ENCODE measurements at regions not wholly inside any gene's neighbourhood (a gene's known extent, or its start where the extent isn't known, plus 50 kb on each side); places are given as distances from the start of the nearest gene placed in this dataset.

DNA sequence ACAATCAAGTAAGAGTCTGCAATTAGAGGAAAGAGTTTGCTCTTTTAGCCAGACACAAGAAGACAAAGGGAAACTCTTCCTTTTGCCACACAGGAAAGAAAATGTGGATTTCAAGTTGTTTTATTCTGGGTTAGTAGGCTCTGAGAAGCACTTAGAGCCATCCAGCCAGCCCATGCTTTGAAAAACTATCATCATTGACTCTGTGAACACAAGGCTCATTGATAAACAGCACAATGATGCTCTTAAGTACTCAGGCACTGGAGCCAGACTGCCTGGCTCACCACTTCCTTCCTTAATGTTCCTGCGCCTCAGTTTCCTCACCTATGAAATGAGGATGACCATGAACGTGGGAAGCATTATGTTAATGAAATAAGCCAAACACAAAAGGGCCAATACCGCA, 150.2 kb upstream of the EEA1 start:
- Histone ChIP-seq H2BK20ac (ENCODE audit: low read length) (peak overlapping the region; percentile 74; the same call in 1 of the 2 replicates), H3K36me3 (ENCODE audit: control insufficient read depth in 2 of 4, insufficient read depth in 4 of 4, low read length in 3 of 4) (no peaks in the 10 kb centered on the region), H3K27me3 (replicated peaks in 1 of 4; ENCODE audit: control insufficient read depth in 3 of 4, extremely low read depth in 1 of 4, insufficient read depth in 3 of 4, low read length in 3 of 4) (no peaks in the 10 kb centered on the region; a peak in 1 of 7 replicates), H4K20me1 (replicated peaks in 1 of 2; ENCODE audit: control insufficient read depth in 1 of 2, insufficient read depth in 2 of 2, low read length in 2 of 2) (no peaks in the 10 kb centered on the region), H3K23me2 (ENCODE audit: low read depth, low read length) (no peaks in the 10 kb centered on the region; the same call in 1 of the 2 replicates), H3K4me3 (ENCODE audit: extremely low read depth in 1 of 4, insufficient read depth in 2 of 4, low read depth in 3 of 4, low read length in 4 of 4) (no peak overlapping the region), H2BK15ac (ENCODE audit: low read length) (no peak overlapping the region; the same call in 1 of the 2 replicates), H3K9me3 (ENCODE audit: insufficient read depth in 2 of 2, low read depth in 1 of 2, low read length in 1 of 2) (0 out of 4 replicates have a peak, but pooled peaks cover 0 to 4% of the 10 kb centered on the region in 2 experiments), H3K18ac (ENCODE audit: extremely low read depth, low read length) (peak overlapping the region; percentile 10; the same call in 1 of the 2 replicates), H4K91ac (replicated peaks; ENCODE audit: insufficient read length, low read length) (peak overlapping the region; percentile 58), H3K14ac (ENCODE audit: insufficient read length) (no peak overlapping the region), H3K4me2 (ENCODE audit: insufficient read depth in 1 of 2, low read depth in 2 of 2, low read length in 2 of 2) (no peak overlapping the region), H2AFZ (ENCODE audit: low read length) (no peak overlapping the region), H3K79me2 (ENCODE audit: control insufficient read depth in 1 of 2, insufficient read depth in 2 of 2, low read length in 2 of 2) (no peaks in the 10 kb centered on the region), H3K27ac (ENCODE audit: low read depth, low read length) (no peak overlapping the region), H3K4ac (replicated peaks; ENCODE audit: insufficient read length, low read depth, low read length) (peak overlapping the region; percentile 55), H3K79me1 (ENCODE audit: low read depth, low read length) (no peaks in the 10 kb centered on the region), H2BK120ac (replicated peaks; ENCODE audit: low read depth, low read length) (peak overlapping the region; percentile 38), H4K5ac (ENCODE audit: insufficient read length, low read depth, low read length) (no peak overlapping the region), H2BK5ac (ENCODE audit: low read depth, low read length) (peak overlapping the region; percentile 62; the same call in 1 of the 2 replicates), H3K4me1 (replicated peaks in 1 of 4; ENCODE audit: control insufficient read depth in 3 of 4, insufficient read depth in 4 of 4, low read length in 3 of 4) (peaks cover 3 to 16% (median 12%) of the 10 kb centered on the region in 4 experiments; a peak in 6 of 7 replicates), H4K8ac (ENCODE audit: extremely low read depth, insufficient read depth, low read length) (no peak overlapping the region), H2BK12ac (ENCODE audit: low read depth, low read length) (peak overlapping the region; percentile 91; the same call in 1 of the 2 replicates), H3K9ac (replicated peaks in 1 of 4; ENCODE audit: extremely low read depth in 1 of 4, low read depth in 3 of 4, low read length in 3 of 4) (no peak overlapping the region), H3K56ac (replicated peaks; ENCODE audit: insufficient read length, low read depth, low read length) (no peak overlapping the region), H3K23ac (ENCODE audit: insufficient read length) (no peak overlapping the region), H2AK5ac (ENCODE audit: low read depth, low read length) (no peak overlapping the region)
- ChIA-PET CTCF (ENCODE audit: partially characterized antibody) (no interaction called here), POLR2A (ENCODE audit: partially characterized antibody) (no interaction called here)
- 96% methylated on average over 3 of the region's 3 CpGs; no CpG with 5 or more reads in 1 of the 2 experiments for WGBS, 2 experiments (ENCODE audit: extremely low coverage in 1 of 2, insufficient coverage in 1 of 2, insufficient read length in 1 of 2, insufficient replicate concordance in 2 of 2, low coverage in 1 of 2, low lambda C conversion rate in 2 of 2, missing lambda C conversion rate in 1 of 2)
- no peak for FAIRE-seq
- TF ChIP-seq JUND (IDR thresholded peaks at IDR 0.05; ENCODE audit: low read length) (no peak), ZNF274 (IDR thresholded peaks at IDR 0.05; ENCODE audit: borderline replicate concordance, extremely low read depth, low read length) (no peak), EZH2 (IDR thresholded peaks at IDR 0.05; ENCODE audit: low read depth, low read length, severe bottlenecking) (no peak), FOSL1 (IDR thresholded peaks at IDR 0.05; ENCODE audit: insufficient read depth, low read depth, low read length) (no peak)
- TF ChIP-seq, protein P1, sequence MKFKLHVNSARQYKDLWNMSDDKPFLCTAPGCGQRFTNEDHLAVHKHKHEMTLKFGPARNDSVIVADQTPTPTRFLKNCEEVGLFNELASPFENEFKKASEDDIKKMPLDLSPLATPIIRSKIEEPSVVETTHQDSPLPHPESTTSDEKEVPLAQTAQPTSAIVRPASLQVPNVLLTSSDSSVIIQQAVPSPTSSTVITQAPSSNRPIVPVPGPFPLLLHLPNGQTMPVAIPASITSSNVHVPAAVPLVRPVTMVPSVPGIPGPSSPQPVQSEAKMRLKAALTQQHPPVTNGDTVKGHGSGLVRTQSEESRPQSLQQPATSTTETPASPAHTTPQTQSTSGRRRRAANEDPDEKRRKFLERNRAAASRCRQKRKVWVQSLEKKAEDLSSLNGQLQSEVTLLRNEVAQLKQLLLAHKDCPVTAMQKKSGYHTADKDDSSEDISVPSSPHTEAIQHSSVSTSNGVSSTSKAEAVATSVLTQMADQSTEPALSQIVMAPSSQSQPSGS (IDR thresholded peaks at IDR 0.05; ENCODE audit: low read length) = no peak
- TF ChIP-seq, protein P2, sequence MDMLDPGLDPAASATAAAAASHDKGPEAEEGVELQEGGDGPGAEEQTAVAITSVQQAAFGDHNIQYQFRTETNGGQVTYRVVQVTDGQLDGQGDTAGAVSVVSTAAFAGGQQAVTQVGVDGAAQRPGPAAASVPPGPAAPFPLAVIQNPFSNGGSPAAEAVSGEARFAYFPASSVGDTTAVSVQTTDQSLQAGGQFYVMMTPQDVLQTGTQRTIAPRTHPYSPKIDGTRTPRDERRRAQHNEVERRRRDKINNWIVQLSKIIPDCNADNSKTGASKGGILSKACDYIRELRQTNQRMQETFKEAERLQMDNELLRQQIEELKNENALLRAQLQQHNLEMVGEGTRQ (IDR thresholded peaks at IDR 0.05; ENCODE audit: low read length) = no peak
- no peak for DNase-seq (ENCODE audit: low read depth in 1 of 2, low spot score in 2 of 2)

Data from H1 (cell line).